ENCODE measurements at regions not wholly inside any gene's neighbourhood (a gene's known extent, or its start where the extent isn't known, plus 50 kb on each side); places are given as distances from the start of the nearest gene placed in this dataset.
"Not testable (repeated sequence)": the region's sequence is repeated elsewhere in the genome, so short reads cannot be mapped to it uniquely, and the experiment has no call there.

- intact Hi-C loops (cut with micrococcal nuclease) = no loop called here
These were observed 89.1 kb upstream of the C1GALT1C1 start for GRCh38 chrX:120718969-120719368.

GRCh38 chrX:120702337-120702736, 72.5 kb upstream of the C1GALT1C1 start:
- intact Hi-C loops (cut with micrococcal nuclease) = not testable (repeated sequence)

- intact Hi-C loops (cut with micrococcal nuclease) = loop anchor here (1.0 to 5.0 kb wide), 4 partner anchors 55 to 136 kb away; partner anchors contain the start of genes C1GALT1C1, CUL4B and MCTS1
These were observed 67.2 kb upstream of the C1GALT1C1 start for GRCh38 chrX:120697053-120697452.

- intact Hi-C loops (cut with micrococcal nuclease) = no loop called here
These were observed 62.5 kb upstream of the C1GALT1C1 start for GRCh38 chrX:120692319-120692718.

GRCh38 chrX:120690941-120691340, 61.1 kb upstream of the C1GALT1C1 start:
- intact Hi-C loops (cut with micrococcal nuclease) = no loop called here

- intact Hi-C loops (cut with micrococcal nuclease) = no loop called here
These were observed 60.5 kb upstream of the C1GALT1C1 start for GRCh38 chrX:120690344-120690743.

GRCh38 chrX:120680090-120680489, 50.2 kb upstream of the C1GALT1C1 start:
- intact Hi-C loops (cut with micrococcal nuclease) = no loop called here
